HG03025 (cell line): ENCODE measurements at regions not wholly inside any gene's neighbourhood (a gene's known extent, or its start where the extent isn't known, plus 50 kb on each side); places are given as distances from the start of the nearest gene placed in this dataset.

ENCODE experiments used
- ATAC-seq: cut with Tn5 transposase; IDR thresholded peaks from one replicate; pipeline ENCODE4 v1.9.1; 2021; ENCODE audit warnings: mild to moderate bottlenecking, moderate library complexity; ENCODE audit not compliant: unreplicated experiment, low FRiP score

GRCh38 chr6:19755181-19755580 is 82.0 kb upstream of the ID4 start:
- no peak for ATAC-seq

GRCh38 chr6:19757036-19757435 is 80.1 kb upstream of the ID4 start:
- no peak for ATAC-seq

- no peak for ATAC-seq
These were observed 77.9 kb upstream of the ID4 start for GRCh38 chr6:19759117-19759880.

GRCh38 chr6:19761121-19761520 is 76.0 kb upstream of the ID4 start:
- ATAC-seq: no peak

GRCh38 chr6:19771753-19772336 is 65.3 kb upstream of the ID4 start:
- ATAC-seq: no peak

GRCh38 chr6:19772891-19773290 is 64.3 kb upstream of the ID4 start:
- no peak for ATAC-seq

- ATAC-seq: no peak
These were observed 55.9 kb upstream of the ID4 start for GRCh38 chr6:19781269-19781668.

- ATAC-seq: no peak
These were observed 54.6 kb upstream of the ID4 start for GRCh38 chr6:19782588-19782987.
